ENCODE measurements at regions not wholly inside any gene's neighbourhood (a gene's known extent, or its start where the extent isn't known, plus 50 kb on each side); places are given as distances from the start of the nearest gene placed in this dataset.

DNA sequence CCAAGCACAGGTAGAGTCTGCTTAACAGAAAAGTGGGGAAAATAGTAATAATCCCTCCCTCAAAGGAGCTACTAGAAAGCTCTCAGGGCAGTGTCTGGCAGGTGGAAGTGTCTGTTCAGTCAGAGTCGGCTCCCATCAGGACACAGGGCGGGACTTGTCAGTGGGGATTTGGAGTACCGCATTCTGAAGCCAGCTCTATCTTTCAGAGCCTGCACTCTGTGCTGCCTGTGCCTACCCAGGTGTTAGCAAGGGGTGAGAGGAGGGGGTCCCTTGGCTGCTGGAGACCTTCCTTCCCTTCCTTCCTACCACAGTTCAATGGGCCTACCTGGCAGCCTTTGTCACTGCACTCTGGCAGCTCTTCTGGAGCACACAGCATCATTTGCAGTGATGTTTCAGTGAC, 615.5 kb downstream of the AJAP1 start:
- no peak for TF ChIP-seq CTCF (IDR thresholded peaks at IDR 0.05)
- TF ChIP-seq POLR2AphosphoS5 (IDR thresholded peaks at IDR 0.05): no peak
- TF ChIP-seq POLR2A (IDR thresholded peaks at IDR 0.05): no peak

Measured in prostate gland (tissue), 2 donors.